ENCODE measurements at regions not wholly inside any gene's neighbourhood (a gene's known extent, or its start where the extent isn't known, plus 50 kb on each side); places are given as distances from the start of the nearest gene placed in this dataset.

GRCh38 chr5:167759057-167759821, 532.2 kb upstream of the WWC1 start:
- H3K36me3 ChIP-seq (ENCODE audit: control insufficient read depth in 1 of 2, insufficient read depth in 2 of 2, low read length in 2 of 2) = no peaks in the 10 kb centered on the region
- no peak overlapping the region for H3K27ac ChIP-seq (ENCODE audit: low read length)

GRCh38 chr5:167763772-167764171, 527.7 kb upstream of the WWC1 start:
- no peak overlapping the region for H3K27ac ChIP-seq (ENCODE audit: low read length)
- H3K27me3 ChIP-seq (ENCODE audit: low read depth, low read length) = no peaks in the 10 kb centered on the region
- H3K4me3 ChIP-seq (ENCODE audit: low read depth in 1 of 2, low read length in 2 of 2) = no peak overlapping the region
- H3K36me3 ChIP-seq (ENCODE audit: control insufficient read depth in 1 of 2, insufficient read depth in 2 of 2, low read length in 2 of 2) = no peaks in the 10 kb centered on the region
- H3K9me3 ChIP-seq (ENCODE audit: control insufficient read depth in 1 of 2, low read length in 2 of 2) = no peaks in the 10 kb centered on the region
- no peaks in the 10 kb centered on the region for H3K4me1 ChIP-seq (ENCODE audit: control insufficient read depth in 1 of 2, insufficient read depth in 2 of 2, low read length in 2 of 2)

More at GRCh38 chr5:167759057-167759821, 532.2 kb upstream of the WWC1 start:
- H3K4me3 ChIP-seq (ENCODE audit: low read depth in 1 of 2, low read length in 2 of 2) = no peak overlapping the region
- H3K9me3 ChIP-seq (ENCODE audit: control insufficient read depth in 1 of 2, low read length in 2 of 2) = no peaks in the 10 kb centered on the region
- no peaks in the 10 kb centered on the region for H3K4me1 ChIP-seq (ENCODE audit: control insufficient read depth in 1 of 2, insufficient read depth in 2 of 2, low read length in 2 of 2)
- no peaks in the 10 kb centered on the region for H3K27me3 ChIP-seq (ENCODE audit: low read depth, low read length)

GRCh38 chr5:167764641-167765289, 526.7 kb upstream of the WWC1 start:
- Histone ChIP-seq H3K27me3 (ENCODE audit: low read depth, low read length) (no peaks in the 10 kb centered on the region), H3K9me3 (ENCODE audit: control insufficient read depth in 1 of 2, low read length in 2 of 2) (no peaks in the 10 kb centered on the region), H3K27ac (ENCODE audit: low read length) (no peak overlapping the region), H3K4me3 (ENCODE audit: low read depth in 1 of 2, low read length in 2 of 2) (no peak overlapping the region), H3K36me3 (ENCODE audit: control insufficient read depth in 1 of 2, insufficient read depth in 2 of 2, low read length in 2 of 2) (no peaks in the 10 kb centered on the region), H3K4me1 (ENCODE audit: control insufficient read depth in 1 of 2, insufficient read depth in 2 of 2, low read length in 2 of 2) (no peaks in the 10 kb centered on the region)

GRCh38 chr5:167765352-167765751, 526.1 kb upstream of the WWC1 start:
- Histone ChIP-seq H3K4me3 (ENCODE audit: low read depth in 1 of 2, low read length in 2 of 2) (no peak overlapping the region), H3K27ac (ENCODE audit: low read length) (no peak overlapping the region), H3K4me1 (ENCODE audit: control insufficient read depth in 1 of 2, insufficient read depth in 2 of 2, low read length in 2 of 2) (no peaks in the 10 kb centered on the region), H3K27me3 (ENCODE audit: low read depth, low read length) (no peaks in the 10 kb centered on the region), H3K36me3 (ENCODE audit: control insufficient read depth in 1 of 2, insufficient read depth in 2 of 2, low read length in 2 of 2) (no peaks in the 10 kb centered on the region), H3K9me3 (ENCODE audit: control insufficient read depth in 1 of 2, low read length in 2 of 2) (no peaks in the 10 kb centered on the region)

GRCh38 chr5:167766957-167767356, 524.5 kb upstream of the WWC1 start:
- H3K27me3 ChIP-seq (ENCODE audit: low read depth, low read length) = no peaks in the 10 kb centered on the region
- no peak overlapping the region for H3K4me3 ChIP-seq (ENCODE audit: low read depth in 1 of 2, low read length in 2 of 2)
- H3K36me3 ChIP-seq (ENCODE audit: control insufficient read depth in 1 of 2, insufficient read depth in 2 of 2, low read length in 2 of 2) = no peaks in the 10 kb centered on the region
- no peak overlapping the region for H3K27ac ChIP-seq (ENCODE audit: low read length)
- H3K4me1 ChIP-seq (ENCODE audit: control insufficient read depth in 1 of 2, insufficient read depth in 2 of 2, low read length in 2 of 2) = no peaks in the 10 kb centered on the region
- H3K9me3 ChIP-seq (ENCODE audit: control insufficient read depth in 1 of 2, low read length in 2 of 2) = no peaks in the 10 kb centered on the region

- Histone ChIP-seq H3K27me3 (ENCODE audit: low read depth, low read length) (no peaks in the 10 kb centered on the region), H3K4me3 (ENCODE audit: low read depth in 1 of 2, low read length in 2 of 2) (no peak overlapping the region), H3K4me1 (ENCODE audit: control insufficient read depth in 1 of 2, insufficient read depth in 2 of 2, low read length in 2 of 2) (no peaks in the 10 kb centered on the region), H3K9me3 (ENCODE audit: control insufficient read depth in 1 of 2, low read length in 2 of 2) (no peaks in the 10 kb centered on the region), H3K27ac (ENCODE audit: low read length) (no peak overlapping the region), H3K36me3 (ENCODE audit: control insufficient read depth in 1 of 2, insufficient read depth in 2 of 2, low read length in 2 of 2) (no peaks in the 10 kb centered on the region)
These were observed 523.6 kb upstream of the WWC1 start for GRCh38 chr5:167767795-167768194.

- H3K4me1 ChIP-seq (ENCODE audit: control insufficient read depth in 1 of 2, insufficient read depth in 2 of 2, low read length in 2 of 2) = no peaks in the 10 kb centered on the region
- H3K27ac ChIP-seq (ENCODE audit: low read length) = no peak overlapping the region
- no peaks in the 10 kb centered on the region for H3K27me3 ChIP-seq (ENCODE audit: low read depth, low read length)
- H3K4me3 ChIP-seq (ENCODE audit: low read depth in 1 of 2, low read length in 2 of 2) = no peak overlapping the region
- H3K9me3 ChIP-seq (ENCODE audit: control insufficient read depth in 1 of 2, low read length in 2 of 2) = no peaks in the 10 kb centered on the region
- no peaks in the 10 kb centered on the region for H3K36me3 ChIP-seq (ENCODE audit: control insufficient read depth in 1 of 2, insufficient read depth in 2 of 2, low read length in 2 of 2)
These were observed 521.5 kb upstream of the WWC1 start for GRCh38 chr5:167769846-167770413.

GRCh38 chr5:167770461-167770860, 521.0 kb upstream of the WWC1 start:
- H3K4me1 ChIP-seq (ENCODE audit: control insufficient read depth in 1 of 2, insufficient read depth in 2 of 2, low read length in 2 of 2) = no peaks in the 10 kb centered on the region
- H3K27me3 ChIP-seq (ENCODE audit: low read depth, low read length) = no peaks in the 10 kb centered on the region
- H3K4me3 ChIP-seq (ENCODE audit: low read depth in 1 of 2, low read length in 2 of 2) = no peak overlapping the region
- no peaks in the 10 kb centered on the region for H3K9me3 ChIP-seq (ENCODE audit: control insufficient read depth in 1 of 2, low read length in 2 of 2)
- H3K27ac ChIP-seq (ENCODE audit: low read length) = no peak overlapping the region
- H3K36me3 ChIP-seq (ENCODE audit: control insufficient read depth in 1 of 2, insufficient read depth in 2 of 2, low read length in 2 of 2) = no peaks in the 10 kb centered on the region

GRCh38 chr5:167771571-167771970, 519.9 kb upstream of the WWC1 start:
- Histone ChIP-seq H3K9me3 (ENCODE audit: control insufficient read depth in 1 of 2, low read length in 2 of 2) (no peaks in the 10 kb centered on the region), H3K36me3 (ENCODE audit: control insufficient read depth in 1 of 2, insufficient read depth in 2 of 2, low read length in 2 of 2) (no peaks in the 10 kb centered on the region), H3K27ac (ENCODE audit: low read length) (no peak overlapping the region), H3K4me3 (ENCODE audit: low read depth in 1 of 2, low read length in 2 of 2) (no peak overlapping the region), H3K27me3 (ENCODE audit: low read depth, low read length) (no peaks in the 10 kb centered on the region), H3K4me1 (ENCODE audit: control insufficient read depth in 1 of 2, insufficient read depth in 2 of 2, low read length in 2 of 2) (no peaks in the 10 kb centered on the region)

GRCh38 chr5:167773668-167774301, 517.7 kb upstream of the WWC1 start:
- no peaks in the 10 kb centered on the region for H3K9me3 ChIP-seq (ENCODE audit: control insufficient read depth in 1 of 2, low read length in 2 of 2)
- H3K4me3 ChIP-seq (ENCODE audit: low read depth in 1 of 2, low read length in 2 of 2) = no peak overlapping the region
- no peaks in the 10 kb centered on the region for H3K36me3 ChIP-seq (ENCODE audit: control insufficient read depth in 1 of 2, insufficient read depth in 2 of 2, low read length in 2 of 2)
- no peaks in the 10 kb centered on the region for H3K4me1 ChIP-seq (ENCODE audit: control insufficient read depth in 1 of 2, insufficient read depth in 2 of 2, low read length in 2 of 2)
- H3K27me3 ChIP-seq (ENCODE audit: low read depth, low read length) = no peaks in the 10 kb centered on the region
- no peak overlapping the region for H3K27ac ChIP-seq (ENCODE audit: low read length)

GRCh38 chr5:167777746-167778145, 513.7 kb upstream of the WWC1 start:
- Histone ChIP-seq H3K4me1 (ENCODE audit: control insufficient read depth in 1 of 2, insufficient read depth in 2 of 2, low read length in 2 of 2) (no peaks in the 10 kb centered on the region), H3K27ac (ENCODE audit: low read length) (no peak overlapping the region), H3K4me3 (ENCODE audit: low read depth in 1 of 2, low read length in 2 of 2) (no peak overlapping the region), H3K9me3 (ENCODE audit: control insufficient read depth in 1 of 2, low read length in 2 of 2) (no peaks in the 10 kb centered on the region), H3K36me3 (ENCODE audit: control insufficient read depth in 1 of 2, insufficient read depth in 2 of 2, low read length in 2 of 2) (no peaks in the 10 kb centered on the region), H3K27me3 (ENCODE audit: low read depth, low read length) (no peaks in the 10 kb centered on the region)

Data from muscle layer of duodenum (tissue), 2 donors.